DMS114 treated with DMSO at 0.1 percent for 48 hours (cell line): ENCODE measurements at regions not wholly inside any gene's neighbourhood (a gene's known extent, or its start where the extent isn't known, plus 50 kb on each side); places are given as distances from the start of the nearest gene placed in this dataset.
A peak's percentile ranks its signal among the peaks of the same experiment; 100 is the strongest.

Source experiments
- DNase-seq: peaks from one replicate; lab custom pipeline; 2025; ENCODE audit not compliant: unreplicated experiment; lab: John Stamatoyannopoulos, UW

- no peak for DNase-seq
Measured at GRCh38 chr10:2659660-2660209, 407.6 kb upstream of the PFKP start.

DNA sequence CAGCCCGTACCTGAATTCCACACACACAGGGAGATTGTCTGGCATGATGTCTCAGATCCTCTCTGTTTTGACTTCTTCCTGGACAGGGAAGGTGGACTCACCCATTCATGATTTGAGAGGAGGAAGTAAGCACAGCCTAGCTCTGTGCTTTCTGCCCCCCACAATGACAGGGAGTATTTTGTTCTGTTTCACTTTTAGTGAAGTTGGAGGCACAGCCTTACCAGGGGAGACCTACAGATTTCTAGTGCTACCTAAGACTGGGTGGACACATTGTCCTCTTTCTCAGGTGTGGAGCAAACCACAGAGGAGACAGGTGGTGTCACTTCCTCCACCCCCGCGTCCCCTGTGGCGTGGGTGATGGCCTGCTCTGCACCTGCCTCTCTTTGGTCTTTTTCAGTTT, 408.6 kb upstream of the PFKP start:
- DNase-seq: no peak

DNA sequence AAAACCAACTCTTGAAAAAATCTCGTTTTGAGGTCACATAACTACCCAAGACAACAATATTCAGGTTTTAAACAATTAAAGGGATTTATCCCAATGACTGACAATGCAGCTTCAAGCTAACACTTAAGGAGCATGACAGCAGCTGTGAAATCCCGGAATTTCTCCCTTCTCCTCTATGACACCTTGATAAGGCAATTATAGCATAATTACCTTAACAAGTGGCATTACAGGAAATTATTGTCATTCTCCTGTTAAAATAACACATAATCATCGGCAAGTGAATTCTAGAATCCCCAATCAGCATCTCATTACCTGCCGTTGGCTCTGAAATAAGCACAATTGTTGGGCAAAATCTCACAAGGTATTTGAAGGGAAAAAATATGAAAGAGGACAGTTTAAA, 417.0 kb upstream of the PFKP start:
- no peak for DNase-seq

DNA sequence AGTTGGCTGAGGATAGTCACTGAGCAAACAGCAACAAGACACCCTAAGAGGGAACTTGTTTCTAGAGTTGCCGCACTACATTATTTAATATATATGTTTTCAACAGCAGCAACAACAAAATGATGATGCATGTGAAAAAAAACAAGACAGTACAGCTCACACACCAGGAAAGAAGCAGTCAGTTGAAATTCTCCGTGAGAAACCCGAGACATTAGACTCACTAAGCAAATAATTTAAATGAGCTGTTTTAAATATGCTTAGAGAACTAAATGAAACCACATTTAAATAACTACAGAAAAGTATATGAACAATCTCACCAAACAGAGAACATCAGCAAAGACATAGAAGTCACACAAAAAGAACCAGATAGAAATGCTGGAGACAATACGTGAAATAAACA, 426.3 kb upstream of the PFKP start:
- no peak for DNase-seq

DNA sequence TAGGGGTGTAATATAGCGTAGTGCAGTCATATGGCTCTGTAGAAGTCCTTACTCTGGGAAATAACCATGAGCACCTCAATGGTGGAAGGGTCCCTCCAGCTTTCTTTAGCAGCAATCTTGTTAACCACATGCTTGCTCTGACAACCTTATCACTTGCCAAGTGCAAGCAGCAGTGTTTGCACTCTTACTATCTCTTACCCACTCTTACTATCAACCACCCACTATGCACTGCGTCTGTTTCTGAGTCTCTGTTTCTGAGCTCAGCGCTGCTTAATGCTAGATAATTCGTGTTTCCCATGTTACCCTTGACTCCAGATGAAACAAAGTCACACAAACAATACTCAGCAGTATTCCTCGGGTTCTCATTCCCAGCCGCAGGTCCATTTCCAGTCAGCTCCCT, 433.7 kb upstream of the PFKP start:
- DNase-seq: no peak

DNA sequence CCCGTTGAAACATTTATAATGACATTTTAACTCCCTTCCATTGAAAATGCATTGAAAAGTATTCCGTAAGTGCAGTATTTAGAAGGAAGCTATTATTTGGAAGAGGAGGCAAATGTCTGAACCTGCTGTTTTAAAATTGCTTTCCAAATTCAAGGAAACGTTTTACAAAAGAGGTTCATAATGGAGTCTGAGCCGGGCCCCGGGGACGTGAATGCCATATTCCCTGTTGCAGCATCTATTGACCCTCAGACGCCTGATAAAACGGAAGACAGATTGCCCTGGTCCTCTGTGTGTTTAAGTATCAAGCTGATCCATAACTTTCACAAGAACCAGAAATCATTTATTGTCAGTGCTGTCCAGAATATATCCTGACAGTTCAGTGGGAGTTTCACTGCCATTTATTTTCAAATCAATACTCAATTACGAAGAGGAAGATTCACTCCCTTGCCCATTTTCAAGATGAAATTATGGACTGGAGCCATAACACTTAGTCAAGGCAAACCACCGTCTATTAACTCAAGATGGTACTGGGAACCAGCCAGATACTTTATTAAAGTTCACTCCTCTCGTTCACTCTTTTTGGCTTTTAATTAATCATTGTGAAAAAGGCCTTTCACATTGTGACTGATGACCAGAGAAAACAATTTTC, 435.7 kb upstream of the PFKP start:
- no peak for DNase-seq

GRCh38 chr10:2628705-2629104, 438.6 kb upstream of the PFKP start:
- DNase-seq: no peak

DNA sequence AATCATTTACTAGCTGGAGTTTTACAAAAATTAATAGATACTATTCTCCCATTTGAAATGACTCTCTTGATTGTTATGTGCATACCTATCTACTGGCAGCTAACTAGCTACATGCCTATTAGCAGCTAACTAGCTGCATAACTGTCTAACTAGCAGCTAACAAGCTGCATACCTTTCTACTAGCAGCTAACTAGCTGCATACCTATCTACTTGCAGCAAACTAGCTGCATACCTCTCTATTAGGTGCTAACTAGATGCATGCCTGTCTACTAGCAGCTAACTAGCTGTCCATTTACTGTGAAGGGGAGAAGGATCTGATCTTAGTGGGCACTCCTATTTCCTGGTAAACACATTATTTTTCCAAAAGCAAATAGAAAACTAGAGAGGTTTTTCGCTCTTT, 439.4 kb upstream of the PFKP start:
- no peak for DNase-seq

- DNase-seq: no peak
Measured at GRCh38 chr10:2625094-2625493, 442.3 kb upstream of the PFKP start.

GRCh38 chr10:2623675-2624274, 443.6 kb upstream of the PFKP start:
- DNase-seq: no peak

DNA sequence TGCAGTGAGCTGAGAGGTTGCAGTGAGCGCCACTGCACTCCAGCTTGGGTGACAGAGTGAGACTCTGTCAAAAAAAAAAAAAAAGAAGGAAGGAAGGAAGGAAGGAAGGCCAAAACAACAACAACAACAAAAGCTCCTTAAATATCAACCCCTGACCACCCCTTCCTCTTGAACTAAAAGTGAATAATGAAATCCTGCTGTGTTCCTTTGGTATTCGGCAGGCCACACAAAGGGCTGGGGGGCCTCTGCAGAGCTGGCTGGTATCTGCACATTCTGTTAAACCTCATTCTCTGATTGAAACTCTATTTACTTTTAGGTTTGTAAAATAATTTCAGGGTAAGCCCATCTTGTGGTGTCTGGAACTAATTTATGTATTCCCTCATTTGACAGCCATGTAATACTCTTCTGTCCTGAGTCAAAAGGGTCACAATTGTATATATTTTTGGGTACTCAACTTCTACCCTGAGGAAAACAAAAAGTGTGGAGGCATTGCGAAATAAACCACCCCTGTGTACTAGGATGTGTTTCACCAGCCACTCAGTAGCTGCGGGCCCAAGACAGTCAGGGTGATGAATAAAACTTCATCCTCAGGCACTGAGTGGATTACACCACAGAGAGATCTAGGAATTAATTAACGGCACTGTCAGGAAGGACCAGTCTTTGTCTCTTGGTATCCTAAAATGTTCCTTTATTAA, 446.4 kb upstream of the PFKP start:
- DNase-seq: no peak

DNA sequence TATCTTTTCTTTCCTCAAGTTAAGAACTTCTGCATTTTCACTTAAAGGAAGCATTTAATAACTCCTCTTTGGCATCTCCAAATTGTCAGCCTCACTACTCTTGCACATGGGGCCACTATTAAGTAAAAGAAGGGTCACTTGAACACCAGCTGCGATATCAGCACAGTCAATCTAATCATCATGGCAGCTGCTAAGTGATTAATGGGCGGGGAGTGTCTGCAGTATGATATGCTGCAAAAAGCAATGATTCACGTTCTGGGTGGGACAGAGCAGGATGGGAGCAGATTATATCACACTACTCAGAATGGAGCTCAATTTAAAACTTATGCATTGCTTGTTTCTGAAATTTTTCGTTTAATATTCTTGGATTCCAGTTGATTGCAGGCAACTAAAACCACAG, 447.4 kb upstream of the PFKP start:
- DNase-seq: no peak

DNA sequence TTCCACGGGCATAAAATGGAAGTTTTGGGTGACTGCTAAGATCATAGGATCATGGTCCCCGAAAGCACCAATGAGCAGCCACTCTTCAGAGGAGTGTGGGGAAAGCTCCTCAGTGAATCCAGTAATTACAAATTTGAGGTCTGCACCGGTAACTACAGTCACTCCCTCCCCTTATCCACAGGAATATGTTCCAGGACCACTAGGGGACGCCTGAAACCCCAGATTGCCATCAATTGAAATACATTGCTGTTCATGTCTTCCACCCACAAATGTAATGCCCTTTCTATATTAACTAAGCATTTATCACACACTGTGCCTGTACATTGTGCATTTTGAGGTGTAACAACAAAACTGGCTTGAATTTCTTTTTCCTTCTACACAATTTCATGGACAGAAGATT, 447.9 kb upstream of the PFKP start:
- peak; percentile 46 for DNase-seq

DNA sequence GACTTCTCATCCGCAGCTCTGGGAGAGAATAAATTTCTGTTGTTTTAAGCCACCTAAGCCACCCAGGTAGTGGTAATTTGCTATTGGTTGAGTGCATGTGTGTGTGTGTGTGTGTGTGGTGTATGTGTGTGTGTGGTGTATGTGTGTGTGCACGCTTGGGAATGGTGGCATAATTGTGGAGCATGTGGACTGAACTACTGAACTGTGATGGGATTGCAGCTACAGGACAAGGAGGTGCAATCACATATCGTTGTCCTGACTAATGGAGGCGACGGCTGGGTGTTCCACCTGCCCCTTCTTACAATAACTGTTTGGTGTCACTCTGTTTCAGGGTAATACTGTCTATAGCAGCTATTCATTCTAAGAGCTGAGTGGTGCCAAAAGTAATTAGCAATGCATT, 448.7 kb upstream of the PFKP start:
- DNase-seq: no peak

DNA sequence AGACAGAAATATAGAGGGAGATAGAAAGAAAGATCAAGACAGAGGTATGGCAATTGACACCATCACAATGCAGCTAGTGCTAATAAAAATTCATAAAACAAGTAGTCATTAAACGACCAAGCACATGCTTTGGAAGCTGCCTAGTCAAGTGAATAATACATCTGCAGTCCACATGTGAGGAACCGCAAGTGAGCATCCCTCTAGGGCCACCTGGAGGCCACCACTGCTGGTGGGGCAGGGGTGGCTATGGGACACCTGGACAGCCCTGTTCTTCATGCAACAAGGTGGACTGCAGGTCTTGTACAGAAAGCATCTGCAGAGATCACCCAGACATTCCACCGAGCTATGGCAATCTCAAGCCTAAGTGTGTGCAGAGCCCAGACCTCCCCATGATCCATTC, 451.1 kb upstream of the PFKP start:
- DNase-seq: no peak

DNA sequence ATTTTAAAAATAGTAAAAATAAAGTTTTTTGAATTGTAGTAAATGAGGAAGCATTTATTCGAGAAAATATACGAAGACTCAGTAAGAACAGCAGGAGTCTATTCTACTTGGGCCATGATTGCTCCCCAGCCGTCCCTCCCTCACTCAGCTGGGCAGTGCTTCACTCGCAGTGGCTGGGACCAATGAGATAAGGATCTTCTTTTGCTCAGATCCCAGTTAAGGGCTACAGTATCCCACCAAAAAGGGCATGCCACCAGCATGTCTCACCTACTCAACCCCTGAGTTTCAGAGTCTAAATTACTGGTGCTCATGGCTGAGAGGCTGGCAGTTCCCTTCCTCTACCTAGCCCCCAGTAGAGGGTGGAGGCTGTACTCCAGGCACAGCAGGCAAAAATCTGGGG, 455.7 kb upstream of the PFKP start:
- no peak for DNase-seq

GRCh38 chr10:2610946-2611345, 456.4 kb upstream of the PFKP start:
- no peak for DNase-seq

DNA sequence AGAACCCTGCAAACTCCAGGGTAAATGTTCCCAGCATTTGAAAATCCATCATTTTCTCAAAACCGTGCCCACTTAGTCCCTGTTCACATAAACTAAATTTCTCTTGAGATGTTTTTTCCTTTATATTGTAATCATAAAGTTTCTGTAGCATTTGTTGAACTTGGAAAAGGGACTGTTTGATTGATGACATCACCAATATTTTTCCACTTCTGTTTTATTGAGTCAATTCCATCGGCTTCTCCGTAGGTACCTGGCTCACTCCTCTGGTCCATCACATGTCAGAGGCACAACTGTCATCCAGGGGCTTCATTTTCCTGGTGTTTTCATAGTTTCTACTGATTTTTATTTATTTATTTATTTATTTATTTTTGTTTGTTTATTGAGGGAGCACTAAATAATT, 462.5 kb upstream of the PFKP start:
- no peak for DNase-seq

GRCh38 chr10:2599571-2599970, 467.8 kb upstream of the PFKP start:
- DNase-seq: no peak

DNA sequence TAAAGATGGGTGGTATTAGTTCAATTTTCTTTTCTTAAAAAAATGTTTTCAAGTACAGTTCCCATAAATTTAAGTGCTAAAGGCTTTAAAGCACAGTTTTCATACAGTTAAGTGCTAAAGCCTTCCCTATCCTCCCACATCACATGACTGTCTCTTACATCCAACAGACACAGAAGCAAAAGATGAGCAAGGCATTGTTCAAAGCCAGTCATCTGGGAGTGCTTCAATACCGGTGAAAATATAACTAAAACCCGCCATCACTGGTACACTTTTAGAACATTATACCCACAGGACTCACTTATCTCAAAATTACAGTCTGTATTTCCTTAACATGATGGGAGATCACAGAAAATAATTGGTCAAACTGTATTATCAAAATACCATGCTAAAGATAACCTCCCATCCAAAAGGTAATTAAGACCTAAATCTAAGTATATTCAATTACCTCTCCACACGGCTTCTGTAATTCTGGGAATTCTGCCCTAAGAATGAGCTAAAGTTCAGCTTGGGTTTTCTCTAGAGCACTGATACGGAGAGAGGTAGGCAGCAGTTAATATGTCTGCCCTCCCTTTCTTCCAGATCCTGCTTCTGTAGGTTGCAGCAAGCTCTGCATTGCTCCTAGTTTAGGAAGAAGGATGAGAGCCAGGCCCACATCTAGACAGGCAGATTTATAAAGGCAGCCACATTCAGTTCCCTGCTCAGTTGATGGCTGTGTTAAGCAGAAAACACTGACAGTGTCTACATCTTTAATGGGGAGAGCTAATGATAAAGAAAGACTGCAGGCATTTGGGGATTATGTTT, 474.8 kb upstream of the PFKP start:
- no peak for DNase-seq

DNA sequence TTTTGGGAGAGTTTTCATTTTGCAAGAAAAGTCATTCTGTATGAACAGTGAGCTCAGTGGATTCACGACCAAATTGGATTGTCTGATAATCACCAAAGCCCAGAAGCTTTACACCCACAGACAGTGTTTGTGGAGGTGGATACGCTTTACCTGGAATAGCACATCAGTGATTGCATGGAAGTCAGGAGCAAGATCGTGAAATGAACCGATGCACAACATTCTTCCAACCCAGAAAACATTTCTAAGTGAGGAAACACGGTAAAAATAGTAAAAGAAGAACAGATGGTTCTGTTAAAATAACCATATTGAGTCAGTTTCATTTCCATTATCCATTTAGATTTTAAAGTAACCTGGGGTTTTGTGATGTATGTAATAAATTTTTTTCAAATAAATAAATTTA, 478.2 kb upstream of the PFKP start:
- DNase-seq: no peak

GRCh38 chr10:2584385-2584784, 483.0 kb upstream of the PFKP start:
- no peak for DNase-seq
